CD4-positive, alpha-beta T cell (primary cell): ENCODE measurements at regions not wholly inside any gene's neighbourhood (a gene's known extent, or its start where the extent isn't known, plus 50 kb on each side); places are given as distances from the start of the nearest gene placed in this dataset.
A peak's percentile ranks its signal among the peaks of the same experiment; 100 is the strongest.
"Not testable (repeated sequence)": the region's sequence is repeated elsewhere in the genome, so short reads cannot be mapped to it uniquely, and the experiment has no call there.

Experiments
- ATAC-seq: fragments of 200-7000 bp; cut with Tn5 transposase; one replicate; pipeline ENCODE4 v1.10.0; 2022; ENCODE audit warnings: mild to moderate bottlenecking; ENCODE audit not compliant: poor library complexity
- CTCF ChIA-PET: fragments of 350-600 bp; sonication (Branson Sonifier 250); formaldehyde crosslinking; loops from one replicate; lab custom pipeline; 2021; ENCODE audit warnings: antibody characterized with exemption, inconsistent platforms; lab: Charles Lee
- POLR2A ChIA-PET: fragments of 350-600 bp; sonication (Branson Sonifier 250); formaldehyde crosslinking; loops from one replicate; lab custom pipeline; 2021; ENCODE audit warnings: antibody characterized with exemption, inconsistent platforms; lab: Charles Lee
- DNase-seq, 14 experiments: peaks; one replicate each; pipeline ENCODE4 v3.0.0-alpha.2; 2013 to 2020; ENCODE audit warnings: mixed read lengths in 2 of 14
- H3K27ac ChIP-seq, 2 donors: one replicate each; pipeline versions ENCODE4 v1.5.1 to v1.7.0; 2013; ENCODE audit warnings: low read length in 2 of 2, low read depth in 1 of 2, mild to moderate bottlenecking in 1 of 2
- H3K27me3 ChIP-seq, 2 experiments: 1 replicate in 1 of 2; 2 replicates in 1 of 2; pipeline versions ENCODE4 v1.6.1 to v1.7.0; 2013; ENCODE audit warnings: low read length in 2 of 2, control low read depth in 1 of 2, mild to moderate bottlenecking in 1 of 2, moderate library complexity in 1 of 2; ENCODE audit not compliant: insufficient read depth in 2 of 2, control insufficient read depth in 1 of 2
- H3K36me3 ChIP-seq: one replicate; pipeline ENCODE4 v1.6.1; 2013; ENCODE audit warnings: low read length, control low read depth; ENCODE audit not compliant: insufficient read depth
- H3K4me1 ChIP-seq: one replicate; pipeline ENCODE4 v1.6.1; 2013; ENCODE audit warnings: low read length, control low read depth; ENCODE audit not compliant: insufficient read depth
- H3K4me3 ChIP-seq: one replicate; pipeline ENCODE4 v1.5.1; 2013; ENCODE audit warnings: mild to moderate bottlenecking, low read length, moderate library complexity
- H3K9me3 ChIP-seq, 2 experiments: 1 replicate in 1 of 2; 2 replicates in 1 of 2; pipeline versions ENCODE4 v1.6.1 to v1.7.0; 2013; ENCODE audit warnings: low read length in 2 of 2, mild to moderate bottlenecking in 2 of 2, control low read depth in 1 of 2, moderate library complexity in 1 of 2; ENCODE audit not compliant: control insufficient read depth in 1 of 2, insufficient read depth in 1 of 2
- H3K27ac Mint-ChIP-seq: one replicate; pipeline ENCODE4 v1.8.0; 2020; ENCODE audit warnings: mixed read lengths
- H3K27me3 Mint-ChIP-seq: one replicate; pipeline ENCODE4 v1.8.0; 2021; ENCODE audit warnings: mixed read lengths
- H3K36me3 Mint-ChIP-seq: one replicate; pipeline ENCODE4 v1.8.0; 2021; ENCODE audit warnings: low read depth, mixed read lengths
- H3K4me1 Mint-ChIP-seq: one replicate; pipeline ENCODE4 v1.8.0; 2021; ENCODE audit warnings: low read depth, mixed read lengths
- H3K4me3 Mint-ChIP-seq: one replicate; pipeline ENCODE4 v1.8.0; 2020; ENCODE audit warnings: mild to moderate bottlenecking, mixed read lengths
- H3K9me3 Mint-ChIP-seq: one replicate; pipeline ENCODE4 v1.8.0; 2020; ENCODE audit warnings: mixed read lengths
- intact Hi-C, 2 experiments: fragments of 100-400 bp; cut with DNase I in 1 of 2; cut with micrococcal nuclease in 1 of 2; formaldehyde crosslinking; loops; one replicate each; pipeline versions ENCODE4 v1.15.1 to v1.9.0; 2023 to 2025; cut with DNase I, micrococcal nuclease

DNA sequence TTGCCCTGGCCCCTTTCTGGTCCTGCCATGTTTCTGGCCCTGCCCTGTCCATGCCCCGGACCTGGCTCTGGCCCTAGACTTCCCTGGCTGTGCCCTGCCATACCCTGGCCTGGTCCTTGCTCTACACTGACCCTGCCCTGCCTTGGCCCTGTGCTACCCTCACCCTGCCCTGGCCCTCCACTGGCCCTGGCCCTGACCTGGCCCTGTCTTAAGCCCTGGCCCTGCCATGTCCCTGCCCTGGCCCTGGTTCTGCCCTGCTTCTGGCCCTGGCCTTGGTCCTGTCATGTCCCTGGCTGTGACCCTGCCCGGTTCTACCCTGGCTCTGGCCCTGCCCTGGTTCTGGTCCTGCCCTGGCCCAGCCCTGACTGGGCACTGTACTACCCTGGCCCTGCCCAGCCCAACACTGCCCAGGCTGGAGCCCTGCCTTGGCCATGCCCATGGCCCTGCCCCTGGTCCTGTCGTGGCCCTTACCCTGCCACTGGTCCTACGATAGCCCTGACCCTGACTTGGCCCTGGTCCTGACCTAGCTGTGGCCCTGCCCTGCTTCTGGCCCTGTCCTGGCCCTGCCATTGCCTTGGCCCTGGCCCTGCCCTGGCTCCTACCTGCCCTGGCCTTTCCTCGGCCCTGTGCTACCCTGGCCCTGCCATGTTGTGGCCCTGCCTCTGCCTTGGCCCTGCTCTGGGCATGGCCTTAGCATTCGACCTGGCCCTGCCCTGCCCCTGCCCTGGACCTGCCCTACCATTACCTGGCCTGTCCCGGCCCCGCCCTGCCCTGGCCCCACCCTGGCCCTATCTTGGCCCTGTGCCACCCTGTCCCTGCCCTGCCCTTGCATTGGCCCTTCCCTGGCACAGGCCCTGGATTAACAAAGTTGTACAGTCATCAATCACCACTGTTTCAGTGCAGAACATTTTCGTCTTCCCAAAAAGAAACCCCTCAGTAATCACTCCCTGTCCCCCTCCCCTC lies 223.5 kb downstream of the LIPI start:
- H3K27me3 ChIP-seq, H3K27me3 Mint-ChIP-seq, DNase-seq, H3K4me3 Mint-ChIP-seq, H3K27ac ChIP-seq, H3K27ac Mint-ChIP-seq, H3K9me3 ChIP-seq, intact Hi-C loops, H3K4me1 ChIP-seq, CTCF ChIA-PET, H3K4me1 Mint-ChIP-seq, H3K36me3 Mint-ChIP-seq, ATAC-seq, H3K9me3 Mint-ChIP-seq, H3K4me3 ChIP-seq, H3K36me3 ChIP-seq, POLR2A ChIA-PET: not testable (repeated sequence)

DNA sequence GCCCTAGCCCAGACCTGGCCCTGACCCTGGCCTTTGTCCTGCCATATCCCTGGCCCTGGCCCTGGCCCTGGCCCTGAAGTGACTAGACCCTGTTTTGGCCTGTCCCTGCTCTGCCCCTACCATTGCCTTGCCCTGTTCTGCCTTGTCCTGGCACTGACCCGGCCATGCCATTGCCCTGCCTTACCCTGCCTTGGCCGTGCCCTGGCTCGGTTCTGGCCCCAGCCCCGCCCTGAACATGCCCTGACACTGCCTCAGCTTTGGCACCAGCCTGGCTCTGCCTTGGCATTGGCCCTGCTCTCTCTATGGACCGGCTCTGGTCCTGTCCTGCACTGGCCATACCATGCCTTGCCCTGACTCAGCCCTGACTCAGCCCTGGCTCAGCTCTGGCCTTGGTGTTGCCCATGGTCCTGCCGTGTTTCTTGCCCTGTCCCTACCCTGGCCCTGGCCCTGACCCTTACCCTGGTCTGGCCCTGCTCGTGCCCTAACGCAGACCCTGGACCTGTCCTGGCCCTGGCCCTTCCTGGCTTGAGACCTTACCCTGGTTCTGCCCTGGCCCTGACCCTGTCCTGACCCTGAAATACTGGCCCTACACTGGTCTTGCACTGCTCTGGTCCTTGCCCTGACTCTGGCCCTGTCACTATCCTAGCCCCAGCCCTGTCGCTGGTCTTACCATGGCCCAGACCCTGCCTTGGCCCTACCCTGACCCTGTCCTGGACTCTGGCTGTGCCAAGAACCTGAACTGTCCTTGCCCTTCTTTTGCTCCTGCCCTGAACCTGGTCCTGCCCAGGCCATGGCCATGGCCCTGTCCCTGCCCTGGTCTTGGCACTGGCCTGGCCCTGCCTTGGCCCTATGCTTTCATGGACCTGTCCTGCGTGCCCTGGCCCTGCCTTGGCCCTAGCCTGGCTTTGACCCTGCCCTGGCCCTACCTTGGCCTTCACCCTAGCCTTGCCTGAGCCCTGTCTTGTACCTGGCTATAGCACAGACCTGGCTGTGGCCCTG lies 224.6 kb downstream of the LIPI start:
- H3K9me3 Mint-ChIP-seq, H3K9me3 ChIP-seq, POLR2A ChIA-PET, H3K27ac ChIP-seq, H3K36me3 ChIP-seq, ATAC-seq, H3K36me3 Mint-ChIP-seq, H3K4me3 Mint-ChIP-seq, H3K27me3 ChIP-seq, H3K4me3 ChIP-seq, CTCF ChIA-PET, H3K4me1 ChIP-seq, H3K27ac Mint-ChIP-seq, intact Hi-C loops, H3K27me3 Mint-ChIP-seq, DNase-seq, H3K4me1 Mint-ChIP-seq: not testable (repeated sequence)

DNA sequence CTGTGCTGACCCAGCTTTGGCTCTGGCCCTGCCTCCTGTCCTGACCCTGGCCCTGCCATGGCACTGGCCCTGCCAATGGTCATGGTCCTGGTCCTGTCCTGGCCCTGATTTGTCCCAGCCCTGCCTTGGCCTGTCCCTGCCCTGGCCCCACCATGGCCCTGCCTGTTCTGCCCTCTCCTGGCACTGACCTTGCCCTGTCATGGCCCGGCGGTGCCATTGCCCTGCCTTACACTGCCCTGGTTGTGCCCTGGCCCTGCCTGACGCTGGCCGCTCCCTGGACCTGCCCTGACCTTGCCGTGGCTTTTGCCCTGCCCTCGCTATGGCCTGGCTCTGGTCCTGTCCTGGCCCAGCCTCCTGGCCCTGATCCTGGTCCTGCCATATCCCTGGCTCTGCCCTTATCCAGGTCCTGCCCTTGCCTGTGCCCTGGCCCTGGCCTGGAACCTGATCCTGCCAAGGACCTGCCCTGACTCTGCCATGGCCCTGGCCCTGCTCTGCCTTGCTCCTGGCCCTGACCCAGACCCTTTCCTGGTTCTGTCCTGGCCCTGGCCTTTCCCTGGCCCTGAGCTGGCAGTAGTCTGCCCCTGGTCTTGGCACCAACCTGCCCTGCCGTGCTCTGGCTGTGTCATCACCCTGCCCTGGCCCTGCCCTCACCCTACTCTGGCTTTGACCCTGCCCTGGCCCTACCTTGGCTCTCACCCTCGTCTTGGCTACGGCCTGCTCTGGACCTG lies 225.5 kb downstream of the LIPI start:
- H3K4me1 ChIP-seq, H3K9me3 ChIP-seq, ATAC-seq, H3K27me3 ChIP-seq, POLR2A ChIA-PET, H3K27ac ChIP-seq, H3K4me1 Mint-ChIP-seq, H3K27me3 Mint-ChIP-seq, H3K27ac Mint-ChIP-seq, H3K36me3 ChIP-seq, H3K4me3 ChIP-seq, H3K36me3 Mint-ChIP-seq, intact Hi-C loops, H3K9me3 Mint-ChIP-seq, H3K4me3 Mint-ChIP-seq, CTCF ChIA-PET: not testable (repeated sequence)
- peak in 1 of 14 experiments; percentile 3 for DNase-seq

DNA sequence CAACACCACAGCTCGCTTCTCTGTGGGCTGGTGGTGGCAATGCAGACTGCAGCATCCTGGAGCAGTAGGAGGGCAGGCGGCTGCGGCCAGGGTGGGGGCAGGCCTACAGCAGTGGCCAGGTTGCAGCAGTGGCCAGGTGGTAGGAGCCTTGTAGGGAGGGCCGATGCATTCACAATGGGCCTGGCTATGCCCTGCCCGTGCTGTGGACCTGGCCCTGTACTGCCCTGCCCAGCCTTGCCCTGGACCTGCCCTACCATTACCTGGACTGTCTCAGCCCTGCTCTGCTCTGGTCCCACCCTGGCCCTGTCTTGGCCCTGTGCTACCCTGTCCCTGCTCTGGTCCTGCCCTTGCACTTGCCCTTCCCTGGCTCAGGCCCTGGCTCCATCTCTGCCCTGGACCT lies 226.0 kb downstream of the LIPI start:
- POLR2A ChIA-PET, CTCF ChIA-PET, H3K36me3 Mint-ChIP-seq, H3K27me3 Mint-ChIP-seq, H3K4me3 Mint-ChIP-seq, H3K4me3 ChIP-seq, H3K4me1 Mint-ChIP-seq, H3K27me3 ChIP-seq, H3K27ac ChIP-seq, H3K27ac Mint-ChIP-seq, H3K9me3 Mint-ChIP-seq, H3K36me3 ChIP-seq, H3K4me1 ChIP-seq, H3K9me3 ChIP-seq, ATAC-seq, DNase-seq: not testable (repeated sequence)
- intact Hi-C loops: loop anchor here in 1 of 2 experiments (5.0 kb wide), 1 partner anchor 233 kb away; the partner anchor contains the start of gene RBM11

DNA sequence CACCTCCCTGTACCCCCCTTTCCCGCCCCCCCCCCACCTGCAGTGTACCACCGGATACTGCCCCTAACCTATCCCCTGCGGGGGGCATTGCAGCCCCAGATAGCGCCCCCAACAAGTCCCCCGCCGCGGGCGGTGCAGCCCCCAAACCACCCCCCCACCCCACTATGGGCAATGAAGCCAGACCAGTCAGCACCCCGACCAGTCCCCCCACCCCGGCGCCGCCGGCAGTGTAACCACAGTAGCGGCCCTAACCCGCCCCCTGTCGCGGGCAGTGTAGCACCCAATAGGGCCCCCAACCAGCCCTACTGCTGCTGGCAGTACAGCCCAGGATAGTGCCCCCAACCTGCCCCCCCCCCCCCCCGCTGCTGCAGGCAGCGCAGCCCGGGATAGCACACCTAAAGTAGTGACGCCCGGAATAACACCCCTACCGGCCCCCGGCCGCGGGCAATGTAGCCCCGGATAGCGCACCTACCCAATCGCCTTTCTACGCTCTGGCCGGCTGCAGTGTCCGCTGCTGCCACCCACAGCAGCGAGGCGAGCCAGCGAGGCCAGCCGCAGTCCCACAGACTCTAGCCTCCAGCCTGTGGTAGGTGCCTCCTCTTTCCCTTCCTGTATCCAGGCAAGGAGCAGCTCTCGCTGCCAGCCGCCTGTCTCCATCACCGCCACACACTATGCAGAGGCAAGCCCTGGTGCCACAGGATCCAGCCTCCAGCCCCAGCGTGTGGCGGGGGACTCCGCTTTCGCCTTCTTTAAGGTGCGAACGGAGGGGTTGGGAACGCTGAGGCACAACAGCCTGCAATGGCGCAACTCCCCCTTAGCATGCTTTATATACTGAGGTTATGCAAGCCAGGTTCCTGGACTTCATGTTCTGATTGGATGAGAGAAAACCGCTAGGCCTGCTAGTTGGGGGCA lies 229.3 kb downstream of the LIPI start:
- intact Hi-C loops: loop anchor here in 1 of 2 experiments (5.0 kb wide), 1 partner anchor 236 kb away; the partner anchor contains the start of gene RBM11
- H3K9me3 Mint-ChIP-seq, POLR2A ChIA-PET, H3K9me3 ChIP-seq, CTCF ChIA-PET, H3K4me1 ChIP-seq, H3K4me3 ChIP-seq, H3K27ac ChIP-seq, H3K36me3 Mint-ChIP-seq, H3K36me3 ChIP-seq, H3K27me3 ChIP-seq, H3K27me3 Mint-ChIP-seq, H3K27ac Mint-ChIP-seq, ATAC-seq: not testable (repeated sequence)
- H3K4me3 Mint-ChIP-seq: peak overlapping the region; percentile 79
- H3K4me1 Mint-ChIP-seq: peaks cover 10% of the 10 kb centered on the region
- DNase-seq: peak in 1 of 14 experiments; percentile 4
